HepG2 (cell line): ENCODE measurements at regions not wholly inside any gene's neighbourhood (a gene's known extent, or its start where the extent isn't known, plus 50 kb on each side); places are given as distances from the start of the nearest gene placed in this dataset.

Source experiments
- CREB1 ChIP-seq, 2 experiments: fragments of 450-650 bp in 1 of 2; IDR thresholded peaks; 2 replicates each; pipeline ENCODE4 v1.6.1; 2016 to 2017; ENCODE audit warnings: control low read depth in 1 of 2, mild to moderate bottlenecking in 1 of 2, missing compliant biosample characterization in 1 of 2, missing genetic modification characterization in 1 of 2
- CTCF ChIP-seq: sonication (generic); formaldehyde crosslinking; IDR thresholded peaks from 2 replicates; pipeline ENCODE4 v1.5.0; 2020; ENCODE audit warnings: mild to moderate bottlenecking, missing genetic modification reagents, moderate library complexity
- GABPA ChIP-seq, 2 experiments: IDR thresholded peaks; 2 replicates each; pipeline ENCODE4 v1.6.1; 2011 to 2016; ENCODE audit warnings: low read depth in 2 of 2, low read length in 1 of 2, missing biosample characterization in 1 of 2, missing genetic modification characterization in 1 of 2
- GZF1 ChIP-seq: sonication (generic); formaldehyde crosslinking; IDR thresholded peaks from 2 replicates; pipeline ENCODE4 v1.5.1; 2020; ENCODE audit warnings: mild to moderate bottlenecking, missing genetic modification reagents
- HMG20A ChIP-seq: IDR thresholded peaks from 2 replicates; pipeline ENCODE4 v1.6.1; 2016; ENCODE audit warnings: borderline replicate concordance
- KLF6 ChIP-seq: IDR thresholded peaks from 2 replicates; pipeline ENCODE4 v1.8.0; 2016; ENCODE audit warnings: missing biosample characterization, missing genetic modification reagents
- POLR2A ChIP-seq, 2 experiments: IDR thresholded peaks; 2 replicates each; pipeline ENCODE4 v1.6.1; 2011; ENCODE audit warnings: low read depth in 2 of 2, low read length in 2 of 2, mild to moderate bottlenecking in 1 of 2, moderate library complexity in 1 of 2; ENCODE audit not compliant: insufficient read depth in 1 of 2
- RAD51 ChIP-seq: fragments of 450-650 bp; IDR thresholded peaks from 2 replicates; pipeline ENCODE4 v1.6.1; 2016; ENCODE audit warnings: borderline replicate concordance
- RARA ChIP-seq: IDR thresholded peaks from 2 replicates; pipeline ENCODE4 v1.6.1; 2016; ENCODE audit warnings: missing genetic modification reagents, missing compliant biosample characterization
- RXRA ChIP-seq: sonication (generic); formaldehyde crosslinking; IDR thresholded peaks from 2 replicates; pipeline ENCODE4 v1.5.1; 2020; ENCODE audit warnings: missing genetic modification reagents
- SRF ChIP-seq: IDR thresholded peaks from 2 replicates; pipeline ENCODE4 v1.6.1; 2011; ENCODE audit warnings: mild to moderate bottlenecking, low read depth, low read length, moderate library complexity
- TCF7L2 ChIP-seq: IDR thresholded peaks from 2 replicates; pipeline ENCODE4 v1.6.1; 2011; ENCODE audit warnings: mild to moderate bottlenecking, low read depth, low read length, moderate library complexity
- THAP7 ChIP-seq: sonication (generic); formaldehyde crosslinking; IDR thresholded peaks from 2 replicates; pipeline ENCODE4 v1.8.1; 2023; ENCODE audit warnings: mild to moderate bottlenecking, missing genetic modification reagents
- ZNF446 ChIP-seq: sonication (generic); formaldehyde crosslinking; IDR thresholded peaks from 2 replicates; pipeline ENCODE4 v1.5.0; 2020; ENCODE audit warnings: mild to moderate bottlenecking, missing genetic modification reagents

GRCh38 chr12:29883941-29884554, 100.3 kb upstream of the TMTC1 start:
- TF ChIP-seq ZNF446 (CRISPR knock-in tag), result no peak
- no peak for TF ChIP-seq CTCF (CRISPR knock-in tag)
- TF ChIP-seq POLR2A (IDR thresholded peaks at IDR 0.05; ENCODE audit: insufficient read depth in 1 of 2, low read depth in 2 of 2, low read length in 2 of 2), result no peak
- TF ChIP-seq GZF1, result no peak
- TF ChIP-seq RXRA (CRISPR knock-in tag), result no peak
- TF ChIP-seq SRF, result no peak
- no peak for TF ChIP-seq THAP7 (CRISPR knock-in tag)
- TF ChIP-seq HMG20A (CRISPR knock-in tag), result no peak
- TF ChIP-seq RAD51, result no peak
- TF ChIP-seq KLF6 (CRISPR knock-in tag), result no peak
- no peak for TF ChIP-seq GABPA (IDR thresholded peaks at IDR 0.05; ENCODE audit: low read depth, low read length)
- TF ChIP-seq GABPA (CRISPR knock-in tag; IDR thresholded peaks at IDR 0.05; ENCODE audit: low read depth), result no peak
- no peak for TF ChIP-seq RARA (CRISPR knock-in tag)
- no peak for TF ChIP-seq TCF7L2
- TF ChIP-seq CREB1 (IDR thresholded peaks at IDR 0.05), result no peak
- no peak for TF ChIP-seq CREB1 (CRISPR knock-in tag; IDR thresholded peaks at IDR 0.05)
